T-helper 2 cell treated with Interferon-gamma antibody and Interleukin-4, amounts not matched to agents 100 ng/mL and 5 ng/mL, for 36 hours (primary cell): ENCODE measurements at regions not wholly inside any gene's neighbourhood (a gene's known extent, or its start where the extent isn't known, plus 50 kb on each side); places are given as distances from the start of the nearest gene placed in this dataset.

Experiments
- intact Hi-C: fragments of 100-400 bp; cut with micrococcal nuclease; formaldehyde crosslinking; loops from one replicate; pipeline ENCODE4 v1.15.1; 2023

DNA sequence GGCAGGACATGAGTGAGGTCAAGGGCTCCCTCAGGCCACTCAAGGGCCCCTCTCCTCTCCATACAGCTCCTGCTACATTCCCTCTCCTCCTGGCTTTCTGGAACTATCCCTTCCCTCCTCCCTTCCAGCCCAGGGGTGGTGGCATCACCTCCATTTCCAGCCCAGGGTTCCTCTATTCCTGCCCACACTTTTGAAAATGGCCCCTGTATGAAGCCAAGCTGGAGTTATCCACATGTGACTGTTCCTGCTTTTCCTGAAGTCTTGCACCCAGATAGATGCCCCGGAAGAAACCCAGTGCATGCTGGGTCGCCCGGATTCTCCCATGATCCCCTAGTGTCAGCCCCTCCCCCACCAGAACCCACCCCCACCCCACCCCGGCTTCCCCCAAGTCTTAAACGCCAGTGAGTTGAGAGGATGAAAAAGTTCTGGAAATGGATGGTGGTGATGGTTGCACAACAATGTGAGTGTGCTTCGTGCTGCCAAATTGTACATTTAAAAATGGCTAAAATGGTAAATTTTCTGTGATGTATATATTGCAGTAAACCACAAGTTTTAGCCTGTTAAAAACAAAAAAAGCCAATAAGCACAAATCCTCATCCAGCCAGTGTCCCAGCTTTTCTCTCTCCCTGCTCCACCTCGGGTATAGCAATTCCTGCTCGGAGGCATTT is 136.9 kb downstream of the SCARB1 start:
- intact Hi-C loops: no loop called here

DNA sequence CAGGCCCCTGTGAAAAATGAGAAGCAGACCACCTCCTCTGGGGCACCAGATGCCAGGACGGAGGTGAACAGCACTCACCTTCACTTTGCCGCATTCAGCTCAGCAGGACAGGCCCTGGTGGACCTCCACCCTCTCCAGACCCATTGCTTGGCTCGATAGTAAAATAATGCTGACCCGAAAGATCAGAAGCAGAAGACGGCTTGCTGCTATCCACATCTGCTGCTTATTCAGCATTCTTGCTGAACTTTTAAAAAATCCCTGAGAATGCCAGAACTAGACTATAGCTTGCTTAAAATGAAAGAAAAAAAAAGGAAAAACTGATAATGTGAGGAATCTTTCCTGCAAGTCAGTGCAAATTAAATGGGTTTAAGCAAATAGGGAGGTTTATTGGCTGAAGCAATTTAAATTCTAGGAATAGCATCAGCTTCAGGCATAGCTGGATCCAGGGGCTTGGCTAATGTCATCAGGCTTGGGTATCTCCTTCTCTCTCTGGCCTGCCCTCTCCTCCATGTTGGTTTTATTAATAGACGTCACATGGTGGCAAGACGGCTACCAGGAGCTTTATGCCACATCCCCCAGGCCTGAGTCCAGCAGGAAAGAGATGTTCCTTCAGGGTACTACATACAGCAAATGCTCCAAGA is 137.9 kb downstream of the SCARB1 start:
- intact Hi-C loops: no loop called here

DNA sequence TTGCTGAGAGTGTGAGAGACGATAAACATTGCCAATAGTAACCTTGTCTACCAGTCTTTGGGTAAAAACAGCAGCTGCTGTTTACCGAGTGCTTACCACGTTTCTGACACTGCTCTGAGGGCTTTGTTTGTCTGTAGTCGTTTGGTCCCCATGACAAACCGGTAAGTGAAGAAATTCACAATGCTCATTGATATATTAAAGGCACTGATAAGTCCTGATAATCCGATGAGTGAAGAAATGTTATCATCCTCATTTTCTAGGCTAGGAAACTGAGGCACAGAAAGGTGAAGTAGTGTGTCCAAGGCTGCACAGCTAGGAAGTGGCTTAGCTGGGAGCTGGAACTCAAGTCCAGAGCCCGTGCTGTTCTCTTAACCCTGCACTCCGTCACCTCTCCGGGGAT is 138.6 kb downstream of the SCARB1 start:
- intact Hi-C loops: no loop called here

DNA sequence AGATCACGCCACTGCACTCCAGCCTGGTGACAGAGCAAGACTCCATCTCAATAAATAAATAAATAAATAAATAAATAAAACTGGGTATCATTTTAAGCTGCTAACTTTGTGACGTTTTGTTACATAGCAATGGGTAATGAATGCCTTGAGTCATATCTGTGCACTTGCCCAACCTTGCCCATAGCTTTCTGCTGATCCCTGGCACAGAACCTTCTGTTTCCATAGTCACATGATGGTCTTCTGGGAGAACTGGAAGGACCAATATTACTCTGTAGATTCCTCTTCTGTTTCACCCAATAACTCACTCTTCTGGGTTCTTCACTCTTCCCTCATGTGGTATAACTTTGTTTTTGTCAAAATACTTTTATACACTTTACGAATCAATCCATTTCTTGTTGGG is 140.8 kb downstream of the SCARB1 start:
- intact Hi-C loops: no loop called here

DNA sequence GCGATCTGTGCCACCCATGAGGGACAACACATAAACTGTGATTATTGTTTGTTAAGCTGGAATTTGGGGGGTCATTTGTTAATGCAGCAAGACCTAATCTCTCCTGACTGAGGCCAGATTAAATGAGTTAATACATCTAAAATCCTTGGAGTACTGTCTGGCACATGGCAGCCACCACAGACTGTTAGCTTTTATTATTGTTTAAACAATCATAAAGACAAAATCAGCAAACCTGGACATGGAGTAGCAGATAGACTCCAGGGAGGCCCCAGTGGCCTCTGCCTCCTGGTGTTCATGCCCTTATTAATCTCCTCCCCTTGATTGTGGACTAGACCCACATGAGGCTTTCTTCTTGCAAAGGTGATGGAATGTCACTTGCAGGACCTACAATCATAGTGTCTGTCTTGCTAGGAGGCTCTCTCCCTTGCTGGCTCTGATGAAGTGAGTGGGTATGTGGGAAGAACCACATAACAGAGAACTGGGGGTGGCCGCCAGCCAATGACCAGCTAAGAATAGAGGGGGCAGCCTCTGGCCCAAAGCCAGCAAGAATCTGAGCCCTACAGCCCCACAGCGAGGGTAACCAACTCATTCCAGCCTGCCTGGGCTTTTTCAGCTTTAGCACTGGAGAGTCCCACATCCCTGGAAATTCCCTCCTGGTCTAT is 142.0 kb downstream of the SCARB1 start:
- intact Hi-C loops: no loop called here

DNA sequence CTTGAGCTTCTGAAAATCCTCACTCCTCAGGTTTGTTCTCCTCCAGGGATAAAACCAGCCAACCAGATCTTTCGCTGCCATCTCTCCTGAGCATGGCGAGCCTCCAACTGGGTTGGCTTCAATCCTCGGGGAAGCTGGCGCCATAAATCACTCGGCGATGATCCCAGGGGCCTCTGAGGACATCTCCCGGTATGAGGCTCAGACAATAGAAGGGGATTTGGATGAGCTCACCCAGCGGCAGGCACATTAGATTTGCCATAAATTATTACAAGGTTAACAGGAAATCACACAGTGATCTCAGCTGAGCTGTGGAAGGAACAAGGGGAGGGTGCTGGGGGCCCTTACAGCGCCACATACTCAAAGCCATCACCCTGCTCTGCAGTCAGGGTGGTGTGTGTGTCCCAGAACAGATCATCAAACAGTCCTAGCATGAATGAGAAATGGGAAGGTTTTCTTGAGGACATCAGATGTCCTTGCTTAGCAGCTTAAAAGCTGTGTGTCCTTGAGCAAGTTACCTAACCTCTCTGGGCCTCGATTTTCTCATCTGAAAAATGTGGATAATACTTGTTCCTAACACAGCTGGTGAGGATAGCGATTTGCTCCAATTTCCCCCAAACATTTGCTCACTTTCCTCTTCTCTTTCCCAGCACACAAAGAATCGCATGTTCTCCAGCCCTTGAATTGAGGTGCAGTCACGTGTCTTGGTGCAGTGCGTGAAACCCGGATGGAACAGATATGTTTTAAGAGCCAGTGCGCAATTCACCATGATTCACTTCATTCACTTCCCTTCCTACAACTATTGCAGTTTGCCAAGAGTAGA is 142.8 kb downstream of the SCARB1 start:
- intact Hi-C loops: no loop called here

DNA sequence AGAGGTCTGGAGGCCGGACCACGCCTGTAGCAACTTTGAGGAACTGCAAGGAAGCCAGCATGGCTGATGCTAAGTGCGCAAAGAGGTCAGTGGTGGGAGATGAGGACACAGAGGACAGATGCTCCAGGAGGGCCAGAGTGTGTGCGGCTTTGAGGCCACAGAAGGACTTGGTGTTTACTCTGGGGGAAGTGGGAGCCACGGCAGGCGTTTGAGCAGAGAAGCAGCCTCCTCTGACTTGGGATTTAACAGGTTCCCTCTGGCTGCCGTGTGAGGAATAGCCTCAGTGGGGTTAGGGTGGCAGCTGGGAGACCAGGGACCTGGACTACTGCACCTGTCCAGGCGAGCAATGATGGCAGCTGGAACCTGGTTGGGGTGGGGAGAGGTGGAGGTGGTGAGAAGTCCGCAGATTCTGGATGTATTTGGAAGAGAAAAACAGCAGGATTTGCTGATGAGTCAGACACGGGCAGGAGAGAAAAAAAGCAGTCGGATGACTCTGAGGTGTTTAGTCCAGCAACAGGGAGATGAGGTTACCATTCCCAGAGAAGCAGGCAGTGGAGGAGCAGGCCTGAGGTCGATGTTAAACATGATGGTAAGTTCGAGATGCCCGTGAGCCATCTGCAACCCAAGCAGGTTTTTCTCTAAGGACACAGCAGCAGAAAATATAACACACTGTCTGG is 143.5 kb downstream of the SCARB1 start:
- intact Hi-C loops: no loop called here

DNA sequence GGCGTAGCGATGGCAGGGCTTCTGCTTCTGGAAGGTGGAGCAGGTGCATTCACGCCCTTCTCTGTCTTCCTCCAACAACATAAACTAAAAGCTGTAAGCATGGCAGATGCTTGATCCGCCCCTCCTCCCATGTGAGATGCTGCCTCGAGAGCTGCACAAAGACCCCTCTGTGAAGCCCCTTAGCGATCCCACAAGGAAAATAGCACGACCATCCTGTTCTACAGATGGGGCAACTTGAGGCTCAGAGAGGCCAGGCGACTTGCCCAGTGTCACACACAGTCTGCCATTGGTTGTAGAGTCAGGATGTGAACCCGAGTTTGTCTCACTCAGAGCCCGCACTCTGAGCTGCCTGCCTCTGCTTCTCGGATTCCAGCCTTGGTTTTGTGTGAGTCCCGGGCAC is 144.4 kb downstream of the SCARB1 start:
- intact Hi-C loops: no loop called here

DNA sequence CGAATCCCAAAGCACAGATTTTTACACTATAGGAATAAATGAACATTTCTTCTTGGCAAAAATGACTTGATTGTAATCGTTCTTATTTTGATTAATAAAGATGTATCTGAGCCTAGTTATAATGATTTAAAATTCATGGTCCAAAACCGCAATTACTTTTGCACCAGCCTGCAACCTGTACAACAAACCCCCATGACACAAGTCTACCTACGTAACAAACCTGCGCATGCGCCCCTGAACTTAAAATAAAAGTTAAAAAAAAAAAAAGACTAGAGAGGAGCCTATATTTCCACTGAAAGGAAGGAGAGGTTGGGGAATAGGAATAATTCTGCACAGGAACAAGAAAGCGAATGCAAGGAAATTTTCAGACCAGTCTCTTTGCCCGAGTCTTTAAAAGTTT is 145.2 kb downstream of the SCARB1 start:
- intact Hi-C loops: no loop called here

DNA sequence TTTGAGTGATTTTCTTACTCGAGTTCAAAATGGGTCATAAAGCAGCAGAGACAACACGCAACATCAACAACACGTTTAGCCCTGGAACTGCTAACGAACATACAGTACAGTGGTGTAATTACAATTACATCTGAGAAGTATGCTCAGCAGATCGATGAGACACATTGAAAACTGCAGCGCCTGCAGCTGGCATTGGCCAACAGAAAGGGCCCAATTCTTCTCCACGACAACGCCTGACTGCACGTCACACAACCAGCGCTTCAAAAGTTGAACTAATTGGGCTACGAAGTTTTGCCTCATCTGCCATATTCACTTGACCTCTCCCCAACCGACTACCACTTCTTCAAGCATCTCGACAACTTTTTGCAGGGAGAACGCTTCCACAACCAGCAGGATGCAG is 145.6 kb downstream of the SCARB1 start:
- intact Hi-C loops: no loop called here

DNA sequence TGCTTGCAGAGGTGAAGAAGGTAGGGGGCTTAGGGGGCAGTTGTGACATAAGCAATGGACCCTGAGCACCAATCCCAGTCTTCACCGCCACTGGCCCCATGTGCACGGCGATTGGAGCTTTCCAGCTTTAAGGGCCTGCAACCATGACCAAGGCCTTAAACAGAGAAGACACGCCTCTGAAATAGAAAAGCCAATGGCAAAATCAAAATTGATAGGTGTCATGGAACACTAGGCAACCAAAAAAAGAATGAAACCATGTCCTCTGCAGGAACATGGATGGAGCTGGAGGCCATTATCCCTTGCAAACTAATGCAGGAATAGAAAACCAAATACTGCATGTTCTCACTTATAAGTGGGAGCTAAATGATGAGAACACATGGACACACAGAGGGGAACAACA is 146.3 kb downstream of the SCARB1 start:
- intact Hi-C loops: no loop called here

DNA sequence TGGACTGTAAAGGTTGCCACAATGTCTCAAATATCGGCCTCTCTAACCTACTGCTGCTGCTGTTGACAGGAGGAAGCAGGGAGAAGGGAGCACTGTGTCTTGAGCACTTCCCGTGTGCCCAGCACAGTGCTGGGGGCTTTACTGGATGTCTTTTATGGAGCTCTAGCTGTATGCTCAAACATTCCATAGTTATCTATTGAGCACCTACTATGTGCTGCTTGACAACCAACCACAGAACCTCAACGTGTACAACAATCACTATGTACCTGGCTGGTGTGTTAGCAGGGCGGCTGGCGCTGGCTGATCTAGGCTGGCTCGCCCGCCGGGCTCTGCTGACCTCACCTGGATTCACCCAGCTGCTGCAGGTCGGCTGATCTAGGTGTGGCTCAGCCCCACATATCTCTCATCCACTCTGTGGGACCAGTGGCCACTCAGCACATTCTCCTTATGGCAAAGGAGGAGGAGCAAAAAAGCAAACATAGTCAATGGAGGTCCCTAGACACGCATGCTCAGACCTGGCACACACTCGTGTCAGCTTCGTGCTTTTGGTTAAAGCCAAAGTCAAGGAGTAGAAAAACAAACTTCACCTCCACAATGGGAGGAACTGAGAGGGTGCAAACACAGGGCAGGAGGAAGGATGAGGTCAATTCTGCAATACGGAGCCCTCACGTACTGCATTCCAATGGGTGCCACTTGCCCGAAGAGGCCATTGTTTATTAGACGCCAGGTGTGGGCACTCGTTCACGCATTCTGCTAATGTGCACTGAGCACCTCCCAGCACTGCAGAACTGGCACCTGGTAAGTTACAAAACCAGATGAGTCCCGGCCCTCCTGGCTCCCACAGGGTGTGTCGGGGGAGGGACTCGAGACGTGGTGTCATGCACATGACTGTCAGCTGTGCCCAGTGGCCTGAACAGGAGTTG is 147.2 kb downstream of the SCARB1 start:
- intact Hi-C loops: no loop called here

DNA sequence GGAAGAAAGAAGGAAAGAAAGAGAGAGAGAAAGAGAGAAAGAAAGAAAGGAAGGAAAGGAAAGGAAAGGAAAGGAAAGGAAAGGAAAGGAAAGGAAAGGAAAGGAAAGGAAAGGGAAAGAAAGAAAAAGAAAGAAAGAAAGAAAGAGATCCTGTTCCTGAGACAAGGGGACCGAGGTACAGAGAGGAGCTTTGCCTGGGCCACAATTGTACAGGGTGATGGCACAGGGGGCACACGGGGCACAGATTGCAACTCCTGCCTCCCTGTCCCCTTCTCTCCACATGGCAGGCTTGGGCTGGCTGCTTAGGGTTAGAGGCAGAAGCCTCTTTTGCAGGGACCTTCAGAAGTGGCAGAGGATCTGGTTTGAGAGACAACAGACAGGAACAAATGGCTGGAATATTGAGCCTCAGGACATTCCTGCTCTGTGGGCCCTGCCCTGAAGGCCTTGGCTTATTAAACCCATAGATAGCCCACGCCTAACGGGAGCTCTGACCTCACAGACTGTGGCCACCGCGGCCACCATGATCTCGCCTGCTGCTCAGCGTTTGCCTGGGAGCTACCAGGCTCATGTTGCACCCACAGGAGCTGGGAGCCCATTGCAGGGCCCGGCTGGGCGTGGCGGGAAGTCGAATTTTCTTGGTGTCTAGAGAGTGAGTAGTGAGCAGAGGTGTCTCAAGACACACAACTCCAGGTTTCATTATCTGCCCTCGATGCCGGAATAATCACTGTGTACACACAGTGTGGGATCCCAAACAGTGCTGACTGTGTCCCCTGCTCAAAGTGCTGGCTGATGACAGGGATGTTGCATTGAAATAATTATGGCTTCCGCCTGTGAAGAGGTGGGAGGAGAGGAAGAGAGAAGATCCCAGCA is 147.9 kb upstream of the NCOR2 start:
- intact Hi-C loops: loop anchor here (2.0 kb wide), 1 partner anchor 149 kb away; the partner anchor contains the start of gene NCOR2

DNA sequence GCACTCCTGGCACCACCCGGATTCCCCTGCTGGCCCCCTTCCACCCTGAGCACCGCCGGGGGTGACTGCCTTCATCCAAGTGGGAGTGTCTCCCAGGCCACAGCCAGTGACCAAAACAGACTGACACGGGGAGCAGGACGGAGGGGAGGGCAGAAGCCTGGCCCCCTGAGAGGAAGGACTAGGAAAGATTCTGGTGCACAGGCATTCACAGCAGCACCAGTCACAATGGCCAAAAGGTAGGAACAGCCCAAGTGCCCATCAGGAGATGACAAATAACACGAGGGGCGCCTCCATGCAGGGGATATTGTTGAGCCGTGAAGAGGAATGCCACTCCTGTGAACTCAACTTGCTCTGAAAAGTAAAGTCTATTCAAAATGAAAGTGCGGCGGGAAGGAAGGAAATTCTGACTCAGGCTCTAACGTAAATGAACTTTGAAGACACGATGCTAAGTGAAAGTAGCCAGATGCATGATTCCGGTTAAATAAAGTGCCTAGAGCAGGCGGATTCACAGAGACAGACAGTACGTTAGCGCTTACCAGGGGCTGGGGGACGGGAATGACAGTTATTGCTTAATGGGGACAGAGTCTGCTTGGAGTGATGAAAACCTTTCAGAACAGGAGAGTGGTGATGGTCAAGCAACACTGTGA is 146.1 kb upstream of the NCOR2 start:
- intact Hi-C loops: loop anchor here (1.0 to 2.0 kb wide), 3 partner anchors 61 to 147 kb away; partner anchors contain the start of gene NCOR2

DNA sequence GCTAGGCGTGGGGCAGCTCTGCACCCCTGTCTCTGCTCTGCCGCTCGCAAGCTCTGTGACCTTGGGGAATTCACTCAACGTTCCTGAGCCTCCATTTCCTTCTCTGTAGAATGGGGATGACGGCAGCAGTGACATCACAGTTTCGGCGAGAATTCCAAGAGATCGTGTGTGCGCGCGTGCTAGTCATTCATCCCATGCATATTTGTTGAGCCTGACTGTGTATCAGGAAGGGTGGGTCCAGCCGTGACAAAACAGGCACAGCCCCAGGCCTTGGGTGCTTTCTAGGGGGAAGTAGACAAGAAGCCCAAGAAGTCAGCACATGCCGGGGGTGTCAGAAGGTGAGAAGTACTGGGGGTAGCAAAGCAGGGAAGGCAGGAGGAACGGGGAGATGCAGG is 145.6 kb upstream of the NCOR2 start:
- intact Hi-C loops: loop anchor here (1.0 to 2.0 kb wide), 2 partner anchors 61 to 76 kb away; no protein-coding TSS in a partner anchor

DNA sequence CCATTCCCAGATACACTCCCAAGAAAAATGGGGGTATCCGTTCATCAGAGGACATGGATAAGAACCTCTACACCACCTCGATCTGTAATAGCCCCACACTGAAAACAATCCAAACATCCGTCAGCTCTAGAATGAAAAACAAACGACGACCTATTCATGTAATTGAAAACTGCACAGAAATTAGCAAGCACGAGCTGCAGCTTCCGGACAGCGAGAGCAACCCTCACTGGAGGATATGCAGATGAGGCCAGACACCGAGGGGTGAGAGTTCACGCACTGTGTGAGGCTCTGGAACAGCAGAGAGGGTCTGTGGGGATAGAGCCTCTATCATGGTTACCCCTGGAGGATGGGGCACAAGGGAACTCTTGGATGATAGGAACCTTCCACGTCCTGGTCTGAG is 143.9 kb upstream of the NCOR2 start:
- intact Hi-C loops: no loop called here

DNA sequence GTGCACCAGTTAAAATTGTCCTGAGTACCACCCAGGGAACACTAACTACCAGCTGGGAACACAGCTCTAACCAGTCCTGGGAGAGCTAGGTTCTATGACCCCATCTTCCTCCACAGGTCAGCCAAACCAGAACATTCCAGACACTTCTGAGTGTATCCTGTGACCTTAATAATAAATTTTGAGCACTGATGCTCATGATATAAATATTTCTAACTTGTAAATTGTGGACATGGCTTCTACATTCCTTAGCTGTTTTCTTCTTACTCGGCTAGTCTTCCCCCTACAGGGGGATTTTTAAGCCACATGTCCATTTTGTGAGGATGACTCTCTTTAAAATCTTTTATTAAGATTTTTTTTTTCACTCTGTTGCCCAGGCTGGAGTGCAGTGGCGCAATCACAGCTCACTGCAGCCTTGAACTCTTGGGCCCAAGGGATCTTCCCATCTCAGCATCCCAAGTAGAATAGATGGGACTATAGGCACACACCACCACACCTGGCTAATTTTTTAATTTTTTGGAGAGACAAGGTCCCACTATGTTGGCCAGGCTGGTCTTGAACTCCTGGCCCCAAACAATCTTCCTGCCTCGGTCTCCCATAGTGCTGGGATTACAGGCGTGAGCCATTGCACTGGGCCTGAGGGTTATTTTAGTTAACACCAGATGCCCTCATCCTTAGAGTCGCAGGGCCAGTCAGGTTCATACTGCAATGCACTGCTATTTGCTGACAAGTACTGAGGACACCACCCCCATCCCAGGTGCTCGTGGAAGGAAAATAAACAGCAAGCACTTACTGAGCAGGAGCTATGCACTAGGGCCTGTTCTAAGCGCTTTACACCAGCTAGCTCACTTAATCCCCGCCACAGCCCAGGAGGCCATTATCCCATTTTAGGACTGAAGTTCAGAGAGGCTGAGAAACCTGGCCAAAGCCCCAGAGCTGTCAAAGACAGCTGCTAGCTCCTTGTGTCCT is 142.6 kb upstream of the NCOR2 start:
- intact Hi-C loops: no loop called here
